Mesendoderm (in vitro differentiated cells): ENCODE measurements at regions not wholly inside any gene's neighbourhood (a gene's known extent, or its start where the extent isn't known, plus 50 kb on each side); places are given as distances from the start of the nearest gene placed in this dataset.

Experiments
- DNase-seq: peaks from one replicate; pipeline ENCODE4 v3.0.0; 2013
- H2AK5ac ChIP-seq: 2 replicates; pipeline ENCODE4 v1.6.1; 2013; ENCODE audit warnings: low read length, inconsistent platforms
- H2BK120ac ChIP-seq: 2 replicates; pipeline ENCODE4 v1.6.1; 2013; ENCODE audit warnings: low read depth, mild to moderate bottlenecking, low read length, moderate library complexity, mixed read lengths
- H2BK15ac ChIP-seq: replicated peaks from 2 replicates; pipeline ENCODE4 v1.6.1; 2013; ENCODE audit warnings: low read depth, mild to moderate bottlenecking, moderate library complexity
- H2BK5ac ChIP-seq: 2 replicates; pipeline ENCODE4 v1.6.1; 2013; ENCODE audit warnings: low read length, inconsistent platforms
- H3K18ac ChIP-seq: 2 replicates; pipeline ENCODE4 v1.6.1; 2013; ENCODE audit warnings: mild to moderate bottlenecking, low read length, mixed read lengths
- H3K23ac ChIP-seq: one replicate; pipeline ENCODE4 v1.6.1; 2013; ENCODE audit warnings: low read length
- H3K27ac ChIP-seq: 2 replicates; pipeline ENCODE4 v1.5.1; 2013; ENCODE audit warnings: low read depth, mild to moderate bottlenecking, inconsistent platforms, low read length, moderate library complexity
- H3K27me3 ChIP-seq: 2 replicates; pipeline ENCODE4 v1.6.1; 2013; ENCODE audit warnings: low read length, control low read depth, mild to moderate bottlenecking, inconsistent platforms; ENCODE audit not compliant: insufficient read depth, poor library complexity
- H3K36me3 ChIP-seq: 2 replicates; pipeline ENCODE4 v1.6.1; 2013; ENCODE audit warnings: low read length, inconsistent platforms; ENCODE audit not compliant: control insufficient read depth, insufficient read depth
- H3K4ac ChIP-seq: one replicate; pipeline ENCODE4 v1.6.1; 2013; ENCODE audit warnings: low read depth, mild to moderate bottlenecking, low read length, moderate library complexity
- H3K4me1 ChIP-seq: 2 replicates; pipeline ENCODE4 v1.6.1; 2013; ENCODE audit warnings: low read depth, low read length, inconsistent platforms; ENCODE audit not compliant: control insufficient read depth
- H3K4me2 ChIP-seq: 2 replicates; pipeline ENCODE4 v1.6.1; 2013; ENCODE audit warnings: low read length
- H3K4me3 ChIP-seq: 2 replicates; pipeline ENCODE4 v1.5.1; 2013; ENCODE audit warnings: mild to moderate bottlenecking, low read length
- H3K56ac ChIP-seq: one replicate; pipeline ENCODE4 v1.6.1; 2013; ENCODE audit warnings: low read length
- H3K79me1 ChIP-seq: 2 replicates; pipeline ENCODE4 v1.6.1; 2013; ENCODE audit warnings: low read length, inconsistent platforms
- H3K79me2 ChIP-seq: 2 replicates; pipeline ENCODE4 v1.6.1; 2013; ENCODE audit warnings: mild to moderate bottlenecking, low read length; ENCODE audit not compliant: control insufficient read depth, insufficient read depth
- H3K9ac ChIP-seq: 2 replicates; pipeline ENCODE4 v1.6.1; 2013; ENCODE audit warnings: low read length, inconsistent platforms
- H4K5ac ChIP-seq: one replicate; pipeline ENCODE4 v1.6.1; 2013; ENCODE audit warnings: low read length
- H4K8ac ChIP-seq: one replicate; pipeline ENCODE4 v1.6.1; 2013; ENCODE audit warnings: low read depth, mild to moderate bottlenecking, control low read depth, low read length, moderate library complexity
- WGBS: extraction: QIAGEN DNeasy Blood & Tissue Kit; methylation state at CpG from one replicate; pipeline ENCODE4 v1.1.7; 2013; ENCODE audit warnings: low lambda C conversion rate, missing lambda C conversion rate; ENCODE audit not compliant: insufficient coverage; ENCODE audit errors: extremely low coverage; 5-methylcytosine and 5-hydroxymethylcytosine counted together

DNA sequence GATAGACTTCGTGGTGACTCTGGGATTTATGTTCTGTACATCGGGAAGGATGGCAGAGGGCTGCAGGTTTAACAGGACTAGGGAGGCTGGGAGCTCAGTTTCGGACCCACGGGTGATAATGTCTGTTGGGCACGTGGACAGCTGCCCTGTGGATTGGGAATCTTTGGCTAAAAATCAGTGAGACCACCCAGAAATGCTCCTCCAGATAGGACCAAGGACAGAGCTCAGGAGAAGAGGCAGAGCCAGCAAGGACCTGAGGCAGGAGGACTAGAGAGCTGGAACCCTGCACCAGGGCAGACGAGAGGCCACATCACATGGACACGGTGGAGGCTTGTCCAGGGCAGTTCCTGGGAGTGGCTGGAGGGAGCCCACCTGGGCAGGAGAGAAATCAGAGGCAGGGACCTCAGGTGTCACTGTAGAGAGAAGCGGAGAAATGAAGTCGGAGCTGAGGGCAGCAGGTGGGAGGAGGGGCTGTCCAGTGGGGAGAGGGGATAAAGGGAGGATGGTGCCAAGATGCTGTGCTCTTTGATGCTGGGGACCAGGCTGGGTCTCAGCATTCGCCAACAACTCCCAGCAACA is 79.2 kb downstream of the CPZ start:
- Histone ChIP-seq H3K27ac (no peak overlapping the region), H3K23ac (no peak overlapping the region), H2BK5ac (no peak overlapping the region), H3K79me2 (no peaks in the 10 kb centered on the region), H2AK5ac (no peak overlapping the region), H3K36me3 (no peaks in the 10 kb centered on the region), H3K4me3 (no peak overlapping the region), H4K5ac (no peak overlapping the region), H3K9ac (no peak overlapping the region), H3K4me2 (no peak overlapping the region), H4K8ac (no peak overlapping the region), H3K18ac (no peak overlapping the region), H3K56ac (no peak overlapping the region), H2BK120ac (no peak overlapping the region), H3K4me1 (no peaks in the 10 kb centered on the region), H3K4ac (no peak overlapping the region), H3K27me3 (no peaks in the 10 kb centered on the region), H3K79me1 (no peaks in the 10 kb centered on the region), H2BK15ac (no peak overlapping the region)
- no peak for DNase-seq
- no CpG with 5 or more reads among the region's 10 CpGs for WGBS
